Uterus (tissue), 2 donors: ENCODE measurements at regions not wholly inside any gene's neighbourhood (a gene's known extent, or its start where the extent isn't known, plus 50 kb on each side); places are given as distances from the start of the nearest gene placed in this dataset.

Source experiments
- POLR2A ChIP-seq, 2 donors: fragments of 450-650 bp; IDR thresholded peaks; one replicate each; pipeline ENCODE4 v1.6.1; 2016; ENCODE audit warnings: antibody characterized with exemption in 2 of 2, mild to moderate bottlenecking in 1 of 2, moderate library complexity in 1 of 2
- TF ChIP-seq, protein P1 (sequence below), 4 experiments: fragments of 200-600 bp in 2 of 4; fragments of 450-650 bp in 2 of 4; sonication (generic) in 2 of 4; IDR thresholded peaks; one replicate each; pipeline ENCODE4 v1.5.1; 2016 to 2019; ENCODE audit warnings: antibody characterized with exemption in 4 of 4, mild to moderate bottlenecking in 2 of 4, moderate library complexity in 1 of 4

DNA sequence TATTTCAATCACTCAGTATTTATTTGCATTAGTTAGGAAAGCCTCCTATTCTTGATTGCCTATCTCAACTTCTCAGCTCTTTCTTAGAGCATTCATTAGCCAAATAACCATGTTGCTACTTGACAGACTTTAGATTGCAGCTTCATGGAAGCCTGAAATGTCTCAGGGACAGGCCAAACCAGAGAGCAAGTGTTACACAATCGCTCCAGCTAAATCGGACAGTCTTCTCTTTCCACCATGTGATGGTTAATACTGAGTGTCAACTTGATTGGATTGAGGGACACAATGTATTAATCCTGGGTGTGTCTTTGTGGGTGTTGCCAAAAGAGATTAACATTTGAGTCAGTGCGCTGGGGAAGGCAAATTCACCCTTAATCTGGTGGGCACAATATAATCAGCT lies 106.5 kb upstream of the DRD2 start:
- no peak for TF ChIP-seq POLR2A (IDR thresholded peaks at IDR 0.05)
- TF ChIP-seq, protein P1, sequence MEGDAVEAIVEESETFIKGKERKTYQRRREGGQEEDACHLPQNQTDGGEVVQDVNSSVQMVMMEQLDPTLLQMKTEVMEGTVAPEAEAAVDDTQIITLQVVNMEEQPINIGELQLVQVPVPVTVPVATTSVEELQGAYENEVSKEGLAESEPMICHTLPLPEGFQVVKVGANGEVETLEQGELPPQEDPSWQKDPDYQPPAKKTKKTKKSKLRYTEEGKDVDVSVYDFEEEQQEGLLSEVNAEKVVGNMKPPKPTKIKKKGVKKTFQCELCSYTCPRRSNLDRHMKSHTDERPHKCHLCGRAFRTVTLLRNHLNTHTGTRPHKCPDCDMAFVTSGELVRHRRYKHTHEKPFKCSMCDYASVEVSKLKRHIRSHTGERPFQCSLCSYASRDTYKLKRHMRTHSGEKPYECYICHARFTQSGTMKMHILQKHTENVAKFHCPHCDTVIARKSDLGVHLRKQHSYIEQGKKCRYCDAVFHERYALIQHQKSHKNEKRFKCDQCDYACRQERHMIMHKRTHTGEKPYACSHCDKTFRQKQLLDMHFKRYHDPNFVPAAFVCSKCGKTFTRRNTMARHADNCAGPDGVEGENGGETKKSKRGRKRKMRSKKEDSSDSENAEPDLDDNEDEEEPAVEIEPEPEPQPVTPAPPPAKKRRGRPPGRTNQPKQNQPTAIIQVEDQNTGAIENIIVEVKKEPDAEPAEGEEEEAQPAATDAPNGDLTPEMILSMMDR (IDR thresholded peaks at IDR 0.05) = no peak
